Osteoblast (primary cell): ENCODE measurements at regions not wholly inside any gene's neighbourhood (a gene's known extent, or its start where the extent isn't known, plus 50 kb on each side); places are given as distances from the start of the nearest gene placed in this dataset.

ENCODE experiments used
- DNase-seq: peaks from one replicate; pipeline ENCODE4 v3.0.0; 2011; ENCODE audit warnings: low spot score, mixed read lengths; ENCODE audit not compliant: insufficient read length; ENCODE audit errors: missing footprints
- H2AFZ ChIP-seq: 2 replicates; pipeline ENCODE4 v1.6.0; 2011; ENCODE audit warnings: mild to moderate bottlenecking, low read length
- H3K27ac ChIP-seq: 2 replicates; pipeline ENCODE4 v1.5.1; 2011; ENCODE audit warnings: mild to moderate bottlenecking, low read depth, low read length, moderate library complexity
- H3K27me3 ChIP-seq: 2 replicates; pipeline ENCODE4 v1.6.0; 2012; ENCODE audit warnings: mild to moderate bottlenecking, control low read depth, inconsistent platforms, low read length, moderate library complexity; ENCODE audit not compliant: insufficient read depth
- H3K36me3 ChIP-seq: 2 replicates; pipeline ENCODE4 v1.5.1; 2011; ENCODE audit warnings: mild to moderate bottlenecking, low read length, control low read depth, moderate library complexity; ENCODE audit not compliant: insufficient read depth
- H3K4me1 ChIP-seq: 2 replicates; pipeline ENCODE4 v1.5.1; 2011; ENCODE audit warnings: mild to moderate bottlenecking, low read length, control low read depth, moderate library complexity; ENCODE audit not compliant: insufficient read depth
- H3K4me2 ChIP-seq: 2 replicates; pipeline ENCODE4 v1.6.0; 2011; ENCODE audit warnings: mild to moderate bottlenecking, low read length; ENCODE audit not compliant: insufficient read depth
- H3K4me3 ChIP-seq: fragments of 200-600 bp; sonication (generic); 3 replicates; pipeline ENCODE4 v1.5.1; 2012; ENCODE audit warnings: mild to moderate bottlenecking, low read length, inconsistent platforms; ENCODE audit not compliant: insufficient read depth
- H3K79me2 ChIP-seq: 2 replicates; pipeline ENCODE4 v1.6.0; 2012; ENCODE audit warnings: mild to moderate bottlenecking, low read length, control low read depth, inconsistent platforms; ENCODE audit not compliant: insufficient read depth
- H3K9me3 ChIP-seq: 2 replicates; pipeline ENCODE4 v1.5.1; 2011; ENCODE audit warnings: low read depth, low read length, control low read depth
- H4K20me1 ChIP-seq: 2 replicates; pipeline ENCODE4 v1.6.0; 2012; ENCODE audit warnings: mild to moderate bottlenecking, low read length, control low read depth; ENCODE audit not compliant: insufficient read depth
- TF ChIP-seq, protein P1 (sequence below): IDR thresholded peaks from 2 replicates; pipeline ENCODE4 v1.5.1; 2011; ENCODE audit warnings: mild to moderate bottlenecking, low read depth, low read length, moderate library complexity; ENCODE audit errors: extremely low read depth

DNA sequence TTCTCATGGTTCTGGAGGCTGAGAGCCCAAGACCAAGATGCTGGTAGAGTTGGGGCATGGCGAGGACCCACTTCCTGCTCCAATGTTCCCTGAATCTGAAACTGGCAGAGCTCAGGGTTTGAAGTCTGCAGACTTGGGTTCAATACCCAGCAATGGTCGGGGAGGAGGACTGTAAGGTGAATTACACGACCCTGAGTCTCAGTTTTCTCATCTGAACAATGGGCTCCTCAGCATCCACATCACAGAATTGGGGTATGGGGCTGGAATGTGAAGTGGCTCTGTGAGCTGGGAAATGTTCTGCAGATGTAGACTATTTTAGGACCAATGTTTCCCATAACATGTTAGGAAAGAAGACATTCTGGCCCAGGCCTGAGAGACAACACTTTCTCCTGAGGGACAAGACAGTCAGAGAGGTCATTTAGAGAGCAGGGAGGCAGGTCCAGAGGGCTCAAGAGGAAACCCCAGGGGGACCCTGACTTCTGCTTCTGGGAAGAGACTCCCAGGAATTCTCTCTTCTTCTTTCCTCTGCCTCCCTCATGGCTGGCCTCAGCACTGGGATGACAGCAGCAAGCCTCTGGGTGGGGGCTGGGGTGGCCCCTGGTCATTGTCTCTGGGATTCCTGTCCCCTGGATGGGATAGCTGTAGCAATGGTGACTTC lies 141.3 kb upstream of the PMEPA1 start:
- H3K4me2 ChIP-seq = no peak overlapping the region
- H3K27ac ChIP-seq = no peak overlapping the region
- peaks cover 11% of the 10 kb centered on the region for H3K4me1 ChIP-seq
- H4K20me1 ChIP-seq = no peaks in the 10 kb centered on the region
- H2AFZ ChIP-seq = no peak overlapping the region
- no peaks in the 10 kb centered on the region for H3K9me3 ChIP-seq
- TF ChIP-seq, protein P1, sequence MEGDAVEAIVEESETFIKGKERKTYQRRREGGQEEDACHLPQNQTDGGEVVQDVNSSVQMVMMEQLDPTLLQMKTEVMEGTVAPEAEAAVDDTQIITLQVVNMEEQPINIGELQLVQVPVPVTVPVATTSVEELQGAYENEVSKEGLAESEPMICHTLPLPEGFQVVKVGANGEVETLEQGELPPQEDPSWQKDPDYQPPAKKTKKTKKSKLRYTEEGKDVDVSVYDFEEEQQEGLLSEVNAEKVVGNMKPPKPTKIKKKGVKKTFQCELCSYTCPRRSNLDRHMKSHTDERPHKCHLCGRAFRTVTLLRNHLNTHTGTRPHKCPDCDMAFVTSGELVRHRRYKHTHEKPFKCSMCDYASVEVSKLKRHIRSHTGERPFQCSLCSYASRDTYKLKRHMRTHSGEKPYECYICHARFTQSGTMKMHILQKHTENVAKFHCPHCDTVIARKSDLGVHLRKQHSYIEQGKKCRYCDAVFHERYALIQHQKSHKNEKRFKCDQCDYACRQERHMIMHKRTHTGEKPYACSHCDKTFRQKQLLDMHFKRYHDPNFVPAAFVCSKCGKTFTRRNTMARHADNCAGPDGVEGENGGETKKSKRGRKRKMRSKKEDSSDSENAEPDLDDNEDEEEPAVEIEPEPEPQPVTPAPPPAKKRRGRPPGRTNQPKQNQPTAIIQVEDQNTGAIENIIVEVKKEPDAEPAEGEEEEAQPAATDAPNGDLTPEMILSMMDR = no peak
- H3K79me2 ChIP-seq = no peaks in the 10 kb centered on the region
- H3K36me3 ChIP-seq = no peaks in the 10 kb centered on the region
- peaks cover 8% of the 10 kb centered on the region for H3K27me3 ChIP-seq
- no peak overlapping the region for H3K4me3 ChIP-seq
- no peak for DNase-seq

DNA sequence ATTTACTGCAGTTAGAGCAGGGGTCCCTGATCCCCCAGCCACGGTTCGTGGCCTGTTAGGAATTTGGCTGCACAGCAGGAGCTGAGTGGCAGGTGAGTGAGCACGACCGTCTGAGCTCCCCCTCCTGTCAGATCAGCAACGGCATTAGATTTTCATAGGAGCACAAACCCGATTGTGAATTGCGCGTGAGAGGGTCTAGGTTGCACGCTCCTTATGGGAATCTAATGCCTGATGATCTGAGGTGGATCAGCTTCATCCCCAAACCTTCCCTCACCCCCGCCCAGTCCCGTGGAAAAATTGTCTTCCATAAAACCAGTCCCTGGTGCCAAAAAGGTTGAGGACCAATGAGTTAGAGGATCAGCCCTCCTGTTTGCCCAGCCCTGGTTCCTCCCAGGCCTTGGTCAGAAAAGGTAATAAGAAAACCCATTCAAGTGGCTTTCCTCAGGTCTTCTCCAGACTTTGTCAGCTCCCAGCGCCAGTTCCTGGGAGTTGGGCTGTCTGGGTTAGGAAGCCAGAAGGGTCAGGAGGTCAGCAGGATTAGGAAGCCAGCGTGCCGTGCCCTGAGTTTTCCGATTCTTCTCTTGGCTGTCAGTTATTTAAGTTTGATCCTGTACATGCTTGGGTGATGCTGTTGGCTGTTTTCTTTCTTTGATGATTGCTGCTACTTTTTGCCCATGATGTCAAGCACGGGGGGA lies 139.9 kb upstream of the PMEPA1 start:
- TF ChIP-seq, protein P1 = no peak
- H3K27me3 ChIP-seq = peaks cover 5% of the 10 kb centered on the region
- peaks cover 11% of the 10 kb centered on the region for H3K4me1 ChIP-seq
- H3K27ac ChIP-seq = no peak overlapping the region
- no peak overlapping the region for H3K4me3 ChIP-seq
- no peak overlapping the region for H2AFZ ChIP-seq
- H4K20me1 ChIP-seq = no peaks in the 10 kb centered on the region
- no peak for DNase-seq
- no peaks in the 10 kb centered on the region for H3K36me3 ChIP-seq
- H3K79me2 ChIP-seq = no peaks in the 10 kb centered on the region
- H3K4me2 ChIP-seq = no peak overlapping the region
- no peaks in the 10 kb centered on the region for H3K9me3 ChIP-seq

DNA sequence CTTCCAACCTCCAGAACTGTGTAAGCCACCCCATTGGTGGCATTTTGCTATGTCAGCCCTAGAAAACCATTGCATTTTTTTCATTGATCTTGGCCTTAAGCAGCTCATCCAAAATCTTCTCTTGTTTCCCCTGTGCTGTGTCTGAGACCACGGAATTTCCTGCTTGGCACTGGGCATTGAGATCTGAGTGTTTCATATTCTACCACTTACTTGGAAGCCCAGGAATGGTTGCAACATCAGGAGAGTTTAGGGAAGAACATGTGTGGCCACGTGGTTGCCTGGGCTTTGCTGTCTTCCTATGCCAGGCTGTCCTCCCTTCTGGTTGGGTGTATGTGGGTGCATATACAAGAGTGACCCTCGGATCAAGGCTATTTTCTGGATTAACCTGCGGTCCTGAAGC lies 139.3 kb upstream of the PMEPA1 start:
- H3K4me3 ChIP-seq = no peak overlapping the region
- no peaks in the 10 kb centered on the region for H4K20me1 ChIP-seq
- no peaks in the 10 kb centered on the region for H3K79me2 ChIP-seq
- peaks cover 11% of the 10 kb centered on the region for H3K4me1 ChIP-seq
- no peaks in the 10 kb centered on the region for H3K9me3 ChIP-seq
- no peak overlapping the region for H2AFZ ChIP-seq
- peaks cover 6% of the 10 kb centered on the region for H3K27me3 ChIP-seq
- H3K36me3 ChIP-seq = no peaks in the 10 kb centered on the region
- TF ChIP-seq, protein P1 = no peak
- no peak overlapping the region for H3K4me2 ChIP-seq
- H3K27ac ChIP-seq = no peak overlapping the region
- DNase-seq = no peak

DNA sequence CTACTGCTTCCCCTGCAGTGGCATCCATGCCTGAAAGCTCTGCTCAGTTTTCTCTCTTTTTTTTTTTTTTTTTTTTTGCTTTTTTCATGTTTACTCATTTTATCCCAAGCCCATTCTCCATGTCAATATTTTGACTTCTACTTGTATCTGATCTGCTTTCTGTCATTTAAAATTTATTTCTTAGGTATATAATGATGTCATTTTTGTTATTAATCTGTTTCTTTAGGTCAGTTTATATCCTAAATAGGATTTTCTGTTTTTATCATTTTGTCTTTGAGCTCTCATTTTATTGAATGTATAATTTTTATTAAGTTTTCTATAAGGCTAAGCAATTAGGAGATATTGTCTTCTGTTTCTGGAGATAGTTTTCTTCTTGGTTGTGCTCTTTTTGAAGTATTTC lies 138.5 kb upstream of the PMEPA1 start:
- no peaks in the 10 kb centered on the region for H3K36me3 ChIP-seq
- no peak overlapping the region for H2AFZ ChIP-seq
- H3K4me2 ChIP-seq = no peak overlapping the region
- H4K20me1 ChIP-seq = no peaks in the 10 kb centered on the region
- TF ChIP-seq, protein P1 = no peak
- peaks cover 8% of the 10 kb centered on the region for H3K27me3 ChIP-seq
- no peaks in the 10 kb centered on the region for H3K79me2 ChIP-seq
- H3K9me3 ChIP-seq = no peaks in the 10 kb centered on the region
- H3K4me3 ChIP-seq = no peak overlapping the region
- no peak overlapping the region for H3K27ac ChIP-seq
- DNase-seq = no peak
- peaks cover 11% of the 10 kb centered on the region for H3K4me1 ChIP-seq
